PFSK-1 (cell line): ENCODE measurements at regions not wholly inside any gene's neighbourhood (a gene's known extent, or its start where the extent isn't known, plus 50 kb on each side); places are given as distances from the start of the nearest gene placed in this dataset.

Source experiments
- FOXP2 ChIP-seq: optimal IDR thresholded peaks from 2 replicates; pipeline ENCODE3; 2011; ENCODE audit warnings: borderline replicate concordance, control low read depth, inconsistent platforms; ENCODE audit not compliant: insufficient read depth; ENCODE audit errors: extremely low read length, extremely low read depth
- POLR2AphosphoS5 ChIP-seq: IDR thresholded peaks from 2 replicates; pipeline ENCODE4 v1.6.1; 2012; ENCODE audit warnings: low read depth, mild to moderate bottlenecking, control low read depth, low read length, moderate library complexity
- REST ChIP-seq, 2 experiments: IDR thresholded peaks; 2 replicates each; pipeline versions ENCODE4 v1.6.1 to v1.8.0; 2011 to 2012; ENCODE audit warnings: low read depth in 2 of 2, low read length in 2 of 2, control low read depth in 1 of 2, inconsistent platforms in 1 of 2, mild to moderate bottlenecking in 1 of 2, moderate library complexity in 1 of 2; ENCODE audit not compliant: insufficient read depth in 1 of 2
- SIN3A ChIP-seq: IDR thresholded peaks from 2 replicates; pipeline ENCODE4 v1.6.1; 2012; ENCODE audit warnings: mild to moderate bottlenecking, low read length, moderate library complexity, borderline replicate concordance; ENCODE audit not compliant: insufficient read depth
- TAF1 ChIP-seq: IDR thresholded peaks from 2 replicates; pipeline ENCODE4 v1.6.1; 2012; ENCODE audit warnings: low read length, control low read depth, borderline replicate concordance; ENCODE audit not compliant: insufficient read depth

- no peak for TF ChIP-seq TAF1
- no peak for TF ChIP-seq POLR2AphosphoS5
- no peak for TF ChIP-seq REST (IDR thresholded peaks at IDR 0.05; ENCODE audit: insufficient read depth in 1 of 2, low read depth in 2 of 2, low read length in 2 of 2)
- no peak for TF ChIP-seq SIN3A
- TF ChIP-seq FOXP2, result no peak
Measured at GRCh38 chr2:188663301-188663700, 310.9 kb upstream of the COL3A1 start.
